Endothelial cell of umbilical vein (primary cell): ENCODE measurements at regions not wholly inside any gene's neighbourhood (a gene's known extent, or its start where the extent isn't known, plus 50 kb on each side); places are given as distances from the start of the nearest gene placed in this dataset.

ENCODE experiments used
- BruUV-seq: library from RNA; stranded (reverse); fragments of 400-500 nt; replicated peaks from 2 replicates; lab custom pipeline; 2021; lab: Mats Ljungman, UMichigan
- CTCF ChIA-PET: fragments of 300-600, 350-600 bp; sonication (Branson Sonifier 250); formaldehyde crosslinking; loops from one replicate; lab custom pipeline; 2021; ENCODE audit warnings: antibody characterized with exemption, inconsistent platforms; lab: Charles Lee
- POLR2A ChIA-PET: fragments of 300-600, 350-600 bp; sonication (Branson Sonifier 250); formaldehyde crosslinking; loops from one replicate; lab custom pipeline; 2021; ENCODE audit warnings: antibody characterized with exemption, inconsistent platforms; lab: Charles Lee
- DNase-seq: peaks from one replicate; pipeline ENCODE4 v3.0.0-alpha.2; 2011; ENCODE audit warnings: low read depth, low spot score
- FAIRE-seq: peaks from 2 replicates; lab custom pipeline; 2011; peaks lifted over from hg19 to GRCh38; lab: Jason Lieb, UNC
- H2AFZ ChIP-seq: 2 replicates; pipeline ENCODE4 v1.6.0; 2012; ENCODE audit warnings: low read depth, low read length, control low read depth, inconsistent platforms
- H3K27ac ChIP-seq: 2 replicates; pipeline ENCODE4 v1.5.1; 2011; ENCODE audit warnings: low read depth, mild to moderate bottlenecking, control low read depth, low read length, moderate library complexity; ENCODE audit not compliant: insufficient read depth
- H3K27me3 ChIP-seq, 2 experiments: 2 replicates each; pipeline versions ENCODE4 v1.6.0 to v1.6.1; 2011; ENCODE audit warnings: low read length in 2 of 2, mixed read lengths in 1 of 2; ENCODE audit not compliant: control insufficient read depth in 2 of 2, insufficient read depth in 2 of 2
- H3K36me3 ChIP-seq, 2 experiments: 2 replicates in 1 of 2; 3 replicates in 1 of 2; pipeline ENCODE4 v1.5.1; 2011; ENCODE audit warnings: low read length in 2 of 2, mild to moderate bottlenecking in 1 of 2, moderate library complexity in 1 of 2; ENCODE audit not compliant: control insufficient read depth in 2 of 2, insufficient read depth in 2 of 2; ENCODE audit errors: extremely low read depth in 1 of 2
- H3K4me1 ChIP-seq: 3 replicates; pipeline ENCODE4 v1.5.1; 2011; ENCODE audit warnings: mild to moderate bottlenecking, low read length; ENCODE audit not compliant: control insufficient read depth, insufficient read depth; ENCODE audit errors: extremely low read depth
- H3K4me2 ChIP-seq: 2 replicates; pipeline ENCODE4 v1.6.1; 2011; ENCODE audit warnings: low read length, control low read depth, mixed read lengths; ENCODE audit not compliant: insufficient read depth
- H3K4me3 ChIP-seq, 3 experiments: fragments of 200-600 bp in 1 of 3; sonication (generic), shearing (Covaris generic) in 1 of 3; replicated peaks in 1 of 3; 2 replicates each; pipeline ENCODE4 v1.5.1; 2011 to 2016; ENCODE audit warnings: control low read depth in 3 of 3, low read length in 3 of 3, mild to moderate bottlenecking in 2 of 3, inconsistent platforms in 1 of 3, low read depth in 1 of 3, moderate library complexity in 1 of 3; ENCODE audit not compliant: insufficient read depth in 1 of 3
- H3K79me2 ChIP-seq: 2 replicates; pipeline ENCODE4 v1.6.0; 2012; ENCODE audit warnings: low read length, inconsistent platforms; ENCODE audit not compliant: control insufficient read depth, insufficient read depth
- H3K9ac ChIP-seq: replicated peaks from 2 replicates; pipeline ENCODE3; 2011; ENCODE audit warnings: low read length, control low read depth; ENCODE audit not compliant: insufficient read depth; ENCODE audit errors: extremely low read depth
- H3K9me1 ChIP-seq: replicated peaks from 3 replicates; pipeline ENCODE4 v1.6.0; 2011; ENCODE audit warnings: mild to moderate bottlenecking, low read length; ENCODE audit not compliant: control insufficient read depth, insufficient read depth; ENCODE audit errors: extremely low read depth
- H3K9me3 ChIP-seq: replicated peaks from 2 replicates; pipeline ENCODE4 v1.5.1; 2012; ENCODE audit warnings: low read length, inconsistent platforms; ENCODE audit not compliant: control insufficient read depth, insufficient read depth
- H4K20me1 ChIP-seq: replicated peaks from 2 replicates; pipeline ENCODE3; 2011; ENCODE audit warnings: mild to moderate bottlenecking, low read length; ENCODE audit not compliant: control insufficient read depth, insufficient read depth; ENCODE audit errors: extremely low read depth
- CTCF ChIP-seq, 2 donors: IDR thresholded peaks; 1 replicate in 1 of 2; 2 replicates in 1 of 2; pipeline ENCODE4 v1.5.1; 2011; ENCODE audit warnings: low read length in 2 of 2, mild to moderate bottlenecking in 2 of 2, moderate library complexity in 2 of 2, control low read depth in 1 of 2, inconsistent platforms in 1 of 2, low read depth in 1 of 2; ENCODE audit not compliant: insufficient read depth in 1 of 2; ENCODE audit errors: extremely low read depth in 1 of 2
- EZH2 ChIP-seq: IDR thresholded peaks from 2 replicates; pipeline ENCODE4 v1.6.1; 2012; ENCODE audit warnings: borderline replicate concordance, low read depth, mild to moderate bottlenecking, moderate library complexity, low read length, inconsistent platforms; ENCODE audit not compliant: severe bottlenecking
- FOS ChIP-seq: IDR thresholded peaks from 2 replicates; pipeline ENCODE4 v1.6.1; 2011; ENCODE audit warnings: mild to moderate bottlenecking, low read length, moderate library complexity, borderline replicate concordance; ENCODE audit not compliant: insufficient read depth
- GATA2 ChIP-seq: IDR thresholded peaks from 2 replicates; pipeline ENCODE4 v1.7.0; 2011; ENCODE audit warnings: low read depth, mild to moderate bottlenecking, moderate library complexity, mixed read lengths, low read length; ENCODE audit not compliant: insufficient read length, insufficient read depth
- JUN ChIP-seq: IDR thresholded peaks from 2 replicates; pipeline ENCODE4 v1.6.1; 2011; ENCODE audit warnings: borderline replicate concordance, low read depth; ENCODE audit not compliant: insufficient read length, insufficient read depth
- MYC ChIP-seq: IDR thresholded peaks from one replicate; pipeline ENCODE4 v1.6.1; 2011; ENCODE audit warnings: mild to moderate bottlenecking, low read depth, low read length
- POLR2A ChIP-seq: IDR thresholded peaks from 2 replicates; pipeline ENCODE4 v1.6.1; 2012; ENCODE audit warnings: low read depth, mild to moderate bottlenecking, control low read depth, low read length
- POLR2AphosphoS5 ChIP-seq: IDR thresholded peaks from 2 replicates; pipeline ENCODE4 v1.6.1; 2012; ENCODE audit warnings: low read depth, mild to moderate bottlenecking, control low read depth, low read length, moderate library complexity; ENCODE audit not compliant: insufficient read depth
- dilution Hi-C: fragments of 300-500 bp; cut with MboI; formaldehyde crosslinking; loops from one replicate; pipeline ENCODE4 v1.15.0; 2019; ENCODE audit warnings: low sequenced_read_pairs; ENCODE audit not compliant: extremely low pct_ligation_motif_present
- intact Hi-C: fragments of 100-400 bp; cut with micrococcal nuclease; formaldehyde crosslinking; loops from one replicate; pipeline ENCODE4 v1.10.0; 2022
- TF ChIP-seq, protein P1 (sequence below): IDR thresholded peaks from 2 replicates; pipeline ENCODE4 v1.6.1; 2011; ENCODE audit not compliant: insufficient read depth, insufficient read length

DNA sequence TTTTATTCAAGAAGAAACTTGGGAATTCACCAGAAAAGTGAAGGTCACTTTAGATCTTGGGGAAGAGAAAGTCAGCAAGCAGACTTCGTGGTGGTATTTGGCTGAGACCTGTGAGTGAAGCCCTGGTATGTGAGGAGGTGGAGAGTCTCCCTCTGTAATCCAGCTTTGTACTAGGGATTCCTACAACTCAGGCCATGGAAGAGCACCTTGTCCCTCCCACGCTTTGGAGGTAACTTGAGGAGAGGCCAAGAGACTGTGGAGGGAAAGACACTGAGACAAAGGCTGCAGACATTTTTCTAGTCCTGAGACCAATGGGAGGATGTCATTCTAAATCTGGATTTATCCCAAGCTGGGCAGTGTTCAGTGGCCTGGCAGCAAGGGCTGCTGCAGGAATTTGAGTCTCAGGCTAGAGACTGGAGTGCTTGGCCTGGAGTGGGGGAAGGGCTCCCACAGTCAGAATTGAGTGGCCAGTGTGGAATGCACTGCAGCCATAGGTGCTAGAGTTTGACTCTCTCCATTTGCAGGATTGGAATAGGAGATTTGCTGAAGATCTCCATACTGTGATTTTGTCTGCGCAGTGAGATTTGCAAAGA, 219.0 kb downstream of the ACTR3 start:
- Histone ChIP-seq H3K9me3 (no peaks in the 10 kb centered on the region), H3K79me2 (no peaks in the 10 kb centered on the region), H3K9me1 (no peaks in the 10 kb centered on the region), H4K20me1 (no peaks in the 10 kb centered on the region), H3K27ac (no peak overlapping the region), H3K36me3 (no peaks in the 10 kb centered on the region), H3K4me3 (no peak overlapping the region), H3K4me2 (no peak overlapping the region), H2AFZ (no peak overlapping the region), H3K4me1 (no peaks in the 10 kb centered on the region), H3K9ac (no peak overlapping the region), H3K27me3 (no peaks in the 10 kb centered on the region)
- no peak for FAIRE-seq
- no TSS peak for BruUV-seq
- POLR2A ChIA-PET = no interaction called here
- DNase-seq = no peak
- TF ChIP-seq FOS (no peak), EZH2 (no peak), POLR2A (no peak), CTCF (IDR thresholded peaks at IDR 0.05; ENCODE audit: extremely low read depth in 1 of 2, insufficient read depth in 1 of 2, low read depth in 1 of 2, low read length in 2 of 2) (no peak), MYC (no peak), JUN (no peak), POLR2AphosphoS5 (no peak), GATA2 (no peak)
- TF ChIP-seq, protein P1, sequence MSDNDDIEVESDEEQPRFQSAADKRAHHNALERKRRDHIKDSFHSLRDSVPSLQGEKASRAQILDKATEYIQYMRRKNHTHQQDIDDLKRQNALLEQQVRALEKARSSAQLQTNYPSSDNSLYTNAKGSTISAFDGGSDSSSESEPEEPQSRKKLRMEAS = no peak
- intact Hi-C loops = no loop called here
- CTCF ChIA-PET = no interaction called here
- dilution Hi-C loops = no loop called here
